COLO829 (cell line): ENCODE measurements at regions not wholly inside any gene's neighbourhood (a gene's known extent, or its start where the extent isn't known, plus 50 kb on each side); places are given as distances from the start of the nearest gene placed in this dataset.
"Not testable (repeated sequence)": the region's sequence is repeated elsewhere in the genome, so short reads cannot be mapped to it uniquely, and the experiment has no call there.

Experiments used
- DNase-seq: peaks from one replicate; pipeline ENCODE4 v3.0.0; 2012; ENCODE audit warnings: low spot score

DNA sequence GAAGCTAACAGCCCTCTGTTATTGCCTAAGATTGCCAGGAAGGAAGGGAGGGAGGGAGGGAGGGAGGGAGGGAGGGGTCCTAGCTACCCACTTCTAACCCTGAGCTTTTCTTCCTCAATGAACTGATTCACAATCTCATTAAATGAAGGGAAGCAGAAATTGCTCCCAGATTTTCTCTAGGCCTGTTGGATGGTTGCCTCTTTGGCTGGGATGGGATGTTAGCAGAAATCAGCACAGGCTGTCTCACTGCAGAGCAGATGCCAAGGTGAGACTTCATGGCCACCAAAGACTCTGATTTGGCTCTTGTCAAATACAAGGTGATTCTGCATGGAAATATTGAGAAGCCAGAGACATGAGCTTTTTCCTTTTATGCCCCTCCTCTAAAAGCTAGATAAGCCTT lies 578.6 kb downstream of the ACTL7B start:
- DNase-seq: no peak

DNA sequence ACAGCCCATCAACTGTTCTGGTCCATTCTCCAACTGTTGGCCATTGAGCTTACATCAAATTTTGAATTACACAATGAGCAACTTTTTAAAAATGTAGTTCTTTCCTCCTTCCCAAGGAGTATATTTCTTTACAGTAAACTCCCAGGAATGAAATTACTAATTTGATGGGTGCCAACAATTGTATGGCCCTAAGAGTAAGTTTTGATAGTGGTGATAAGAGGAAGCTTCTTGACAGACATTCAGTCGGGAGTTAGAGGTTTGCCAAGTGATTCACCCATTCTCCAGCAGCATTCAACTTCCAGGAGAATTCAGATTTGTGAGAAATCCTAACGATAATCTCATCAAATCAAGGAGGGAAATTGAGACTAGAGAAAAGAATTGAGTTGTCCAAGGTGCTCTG lies 579.9 kb downstream of the ACTL7B start:
- DNase-seq: no peak

DNA sequence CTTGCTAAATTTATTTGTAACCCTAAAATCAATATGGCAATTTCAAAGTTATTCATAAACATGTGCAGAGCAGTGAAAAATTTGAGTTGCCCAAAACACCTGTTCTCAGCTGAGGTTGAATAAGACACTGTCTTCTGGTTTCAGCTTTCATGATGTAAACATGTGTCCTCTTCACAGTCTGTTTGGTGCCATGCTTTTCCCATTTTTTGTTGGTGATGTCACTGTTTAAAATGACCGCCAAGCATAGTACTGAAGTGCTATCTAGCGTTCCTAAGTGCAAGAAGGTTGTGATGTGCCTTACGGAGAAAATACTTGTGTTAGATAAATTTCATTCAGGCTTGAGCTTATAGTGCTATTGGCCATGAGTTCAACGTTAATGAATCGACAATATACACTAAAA lies 580.8 kb downstream of the ACTL7B start:
- DNase-seq: no peak

DNA sequence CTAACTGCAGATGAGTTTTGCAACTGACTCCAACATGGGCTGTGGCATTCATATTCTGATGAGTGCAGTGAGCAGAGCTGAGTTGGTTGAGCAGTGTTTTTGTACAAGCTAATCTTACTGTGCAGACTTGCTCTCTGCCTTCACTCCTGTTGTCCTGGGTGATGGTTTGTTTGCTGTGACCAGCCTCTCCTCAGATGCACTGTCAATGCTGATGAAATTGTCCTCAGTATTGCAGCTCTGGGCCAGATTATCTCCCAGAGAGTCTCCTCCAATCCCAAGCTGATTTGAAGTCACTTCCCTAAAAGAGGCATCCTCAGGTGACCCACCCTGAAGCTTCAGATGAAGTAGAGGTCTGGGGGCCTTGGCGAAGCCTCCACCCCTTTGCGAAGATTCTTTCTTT lies 581.8 kb downstream of the ACTL7B start:
- no peak for DNase-seq

DNA sequence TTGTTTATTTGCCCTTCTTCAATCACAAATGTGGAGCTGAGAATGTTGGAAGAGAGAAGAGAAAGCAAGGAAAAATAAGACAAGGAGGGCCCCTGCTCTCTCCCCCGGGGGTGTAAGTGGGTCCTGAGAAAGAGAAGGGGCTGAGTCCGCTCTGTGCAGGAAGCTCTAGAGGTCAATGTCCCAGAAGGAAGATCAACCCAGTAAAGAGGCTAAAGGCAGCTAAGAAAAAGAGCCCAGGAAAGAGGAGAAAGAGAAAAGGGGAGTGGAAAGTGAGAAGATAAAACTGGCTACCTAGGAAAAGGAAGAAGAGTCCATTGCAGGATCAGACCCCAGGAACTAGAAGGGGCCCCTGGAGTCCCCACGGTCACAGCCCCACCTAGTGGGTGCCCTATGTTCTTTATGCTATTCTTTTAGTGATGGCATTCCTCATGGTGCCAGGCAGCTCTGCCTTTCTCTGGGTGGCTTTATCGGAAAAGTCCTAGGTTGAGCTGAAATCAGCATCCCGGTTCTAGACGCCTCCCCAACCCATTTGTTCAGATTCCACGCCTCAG lies 583.4 kb downstream of the ACTL7B start:
- peak; percentile 85 for DNase-seq

DNA sequence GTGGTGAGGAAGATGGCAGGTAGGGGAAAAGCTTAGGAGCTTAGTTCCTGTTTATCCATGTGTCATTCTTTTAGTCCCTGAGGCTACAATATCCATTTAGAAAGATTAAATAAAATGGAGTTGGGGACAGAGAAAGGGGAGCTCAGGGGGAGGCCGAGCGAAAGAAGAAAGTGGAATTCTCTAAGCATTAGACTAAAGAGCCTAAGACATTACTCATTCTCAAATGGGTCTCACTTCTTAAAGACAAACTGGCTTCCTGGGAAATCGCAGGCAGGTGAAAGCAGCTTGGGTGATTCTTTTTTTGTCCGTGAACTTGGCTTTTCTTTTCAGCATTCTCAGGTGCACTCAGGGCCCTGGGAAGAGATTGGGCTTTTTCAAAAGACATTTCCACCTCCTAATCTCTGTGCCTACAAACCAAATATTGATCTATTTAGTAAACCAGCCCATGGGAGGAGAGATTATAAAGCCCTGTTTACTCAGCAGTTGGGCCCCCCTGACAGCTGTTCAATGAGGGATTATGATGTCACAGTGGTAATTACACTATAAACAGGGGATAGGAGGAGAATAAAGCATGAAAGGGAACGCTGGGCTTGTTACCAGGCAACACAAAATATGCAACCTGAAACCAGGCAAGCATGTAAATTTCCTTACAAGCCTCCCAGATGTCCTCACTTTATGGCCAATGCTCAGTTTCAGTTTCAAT lies 584.0 kb downstream of the ACTL7B start:
- peak; percentile 69 for DNase-seq

DNA sequence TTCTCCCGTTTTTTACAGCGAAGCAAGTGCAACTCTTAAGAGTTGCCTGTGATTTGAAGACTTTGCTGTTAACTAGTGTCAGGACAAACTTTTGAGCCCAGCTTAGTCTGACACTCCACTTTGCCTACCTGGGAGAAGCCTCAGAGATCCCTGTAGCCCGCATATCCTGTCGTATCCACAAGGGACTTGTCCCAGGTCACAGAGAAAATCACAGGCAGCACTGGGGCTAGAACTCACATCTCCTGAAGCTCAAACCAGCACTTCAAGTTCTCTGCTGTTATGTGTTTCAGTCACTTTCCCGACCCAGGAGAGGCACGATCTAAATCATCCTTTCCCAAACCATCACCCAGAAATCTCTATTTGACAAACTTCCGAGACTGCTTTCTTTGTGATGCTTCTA lies 584.5 kb downstream of the ACTL7B start:
- no peak for DNase-seq

DNA sequence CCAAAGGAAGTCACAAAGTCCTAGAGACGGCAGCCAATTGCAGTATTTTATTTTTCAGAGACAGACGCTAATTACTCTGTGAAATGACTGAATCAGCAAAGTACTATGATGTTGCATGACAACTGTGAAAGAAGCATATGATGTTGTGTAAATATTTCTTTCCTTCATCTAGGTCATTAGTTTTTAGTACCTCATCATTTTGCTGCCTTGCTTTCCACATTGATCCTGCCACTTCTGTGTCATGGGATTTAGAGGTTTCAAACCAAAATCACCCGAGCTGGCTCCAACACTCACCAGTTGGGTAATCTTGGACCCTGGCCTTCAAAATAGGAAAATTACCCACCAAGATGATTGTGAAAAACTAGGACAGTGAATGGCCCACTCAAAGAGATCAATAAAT lies 585.2 kb downstream of the ACTL7B start:
- DNase-seq: no peak

DNA sequence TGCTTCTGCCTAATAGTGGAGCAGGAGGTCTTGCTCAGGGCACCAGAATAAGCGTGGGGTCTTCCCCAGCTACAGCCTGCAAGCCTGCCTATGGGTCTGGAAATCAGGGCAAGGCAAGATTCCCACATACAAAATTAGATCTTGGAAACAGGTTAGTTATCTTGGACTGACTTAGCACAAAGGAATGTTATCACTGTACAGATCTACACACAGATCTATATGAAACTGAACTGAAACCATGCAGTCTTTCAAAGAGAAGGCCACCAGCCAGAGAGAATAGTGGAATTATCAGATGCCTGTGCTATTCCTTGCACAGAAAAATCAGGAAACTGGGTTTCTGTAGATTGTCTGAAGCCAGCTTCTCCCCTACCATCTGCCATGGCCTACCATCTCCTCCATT lies 585.7 kb downstream of the ACTL7B start:
- no peak for DNase-seq

DNA sequence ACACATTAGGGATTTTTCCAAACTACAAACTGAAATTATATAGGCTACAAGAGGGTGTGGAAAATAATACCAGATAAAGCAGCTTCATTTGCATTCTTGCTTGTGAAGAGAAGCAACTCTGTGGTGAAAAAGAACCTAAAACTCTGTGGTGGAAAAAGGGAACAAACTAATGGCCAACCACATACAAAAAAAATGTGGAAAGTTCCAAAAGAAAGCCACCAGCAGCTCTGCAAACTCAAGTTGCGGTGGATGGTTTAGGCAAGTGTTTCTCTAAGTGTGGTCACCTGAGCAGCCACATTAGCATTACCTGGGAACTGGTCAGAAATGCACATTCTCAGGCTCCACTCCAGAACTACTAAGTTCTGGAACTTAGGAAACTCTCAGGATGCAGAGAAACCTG lies 586.4 kb downstream of the ACTL7B start:
- no peak for DNase-seq

DNA sequence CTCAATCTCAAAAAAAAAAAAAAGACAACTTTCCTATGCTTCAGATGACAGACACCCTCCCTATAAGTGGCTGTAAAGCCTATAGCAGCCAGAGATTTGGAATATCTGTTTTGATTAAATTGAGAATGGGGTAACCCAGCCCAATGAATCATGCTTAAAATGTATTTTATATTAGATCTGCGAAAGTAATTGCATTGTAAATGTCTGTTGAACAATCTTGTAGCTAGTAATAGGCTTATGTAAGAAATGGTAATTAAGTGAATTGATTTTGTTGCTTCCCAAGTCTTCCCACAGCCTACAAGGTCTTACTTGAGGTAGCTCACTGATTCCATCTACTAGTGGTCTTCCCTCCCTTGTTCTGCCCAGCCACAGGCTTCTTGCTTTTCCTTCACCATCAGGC lies 590.7 kb downstream of the ACTL7B start:
- no peak for DNase-seq

DNA sequence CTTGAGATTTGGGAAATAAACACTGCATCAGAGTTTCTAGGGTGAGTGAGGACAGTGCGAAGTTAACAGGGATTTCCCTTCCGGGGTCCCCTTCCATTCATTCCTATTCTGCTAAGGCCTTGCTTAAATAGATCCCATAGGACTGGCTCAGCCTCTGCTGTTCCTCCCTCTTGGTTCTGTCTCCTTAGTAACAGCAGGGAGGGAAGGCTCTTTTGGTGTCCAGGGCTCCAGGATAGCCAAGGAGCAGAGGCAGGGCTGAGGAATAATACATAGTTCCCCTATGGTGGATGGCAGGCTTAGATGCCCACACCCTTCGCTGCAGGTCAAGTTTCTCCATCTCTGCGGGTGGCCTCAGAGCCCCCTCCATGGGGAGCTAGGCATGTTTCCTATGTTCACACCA lies 591.7 kb downstream of the ACTL7B start:
- DNase-seq: no peak

DNA sequence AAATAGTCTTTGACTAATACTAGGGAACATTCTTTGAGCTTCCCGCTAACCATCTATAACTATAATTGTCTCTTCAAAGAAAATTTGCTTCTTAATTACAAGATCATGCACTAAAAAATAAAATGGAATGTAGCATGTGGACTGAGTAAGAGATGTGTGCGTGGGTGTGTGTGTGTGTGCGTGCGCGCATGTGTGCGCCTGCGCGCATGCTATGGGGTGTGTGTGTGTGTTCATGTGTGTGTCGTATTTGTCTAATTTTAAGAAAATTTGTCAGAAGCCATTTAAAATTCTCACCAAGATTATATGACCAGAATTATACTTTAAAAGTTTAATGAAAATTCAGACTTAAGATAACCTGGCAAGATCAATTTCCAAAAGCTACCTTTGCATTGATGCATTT lies 593.0 kb downstream of the ACTL7B start:
- DNase-seq: no peak

DNA sequence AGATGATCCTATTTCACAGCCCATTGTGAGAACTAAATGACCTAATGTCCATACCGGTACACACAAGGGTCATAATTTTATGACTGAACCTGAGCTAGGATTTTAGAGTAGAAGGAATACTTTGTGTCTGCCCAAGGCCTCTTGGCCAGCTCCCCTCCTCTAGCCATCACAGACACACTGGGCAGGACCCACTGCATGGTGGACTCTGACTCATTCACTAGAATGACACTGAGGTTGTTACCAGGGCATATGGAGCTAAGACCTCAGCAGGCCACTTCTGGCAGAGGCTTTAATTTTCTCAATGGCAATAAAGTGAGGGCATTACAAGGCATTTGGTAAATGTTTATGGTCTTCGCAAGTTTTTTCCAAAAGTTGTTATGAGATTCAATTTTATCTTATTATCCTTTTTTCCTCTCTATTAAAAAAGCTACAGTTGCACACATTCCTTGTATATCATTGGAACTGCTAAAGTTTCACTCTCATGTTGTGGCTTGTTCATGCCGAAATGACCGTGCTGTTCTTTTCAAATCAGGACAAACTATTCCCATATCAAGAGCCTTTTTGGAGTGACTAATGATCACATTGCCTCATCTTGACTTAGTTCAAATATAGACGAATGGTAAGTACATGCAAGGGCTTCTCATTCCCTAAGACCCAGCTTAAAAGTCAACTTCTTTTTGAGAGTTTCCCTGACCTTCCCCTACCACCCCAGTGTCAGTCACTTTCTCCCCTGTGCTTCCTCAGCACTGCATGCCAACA lies 595.7 kb downstream of the ACTL7B start:
- DNase-seq: no peak

DNA sequence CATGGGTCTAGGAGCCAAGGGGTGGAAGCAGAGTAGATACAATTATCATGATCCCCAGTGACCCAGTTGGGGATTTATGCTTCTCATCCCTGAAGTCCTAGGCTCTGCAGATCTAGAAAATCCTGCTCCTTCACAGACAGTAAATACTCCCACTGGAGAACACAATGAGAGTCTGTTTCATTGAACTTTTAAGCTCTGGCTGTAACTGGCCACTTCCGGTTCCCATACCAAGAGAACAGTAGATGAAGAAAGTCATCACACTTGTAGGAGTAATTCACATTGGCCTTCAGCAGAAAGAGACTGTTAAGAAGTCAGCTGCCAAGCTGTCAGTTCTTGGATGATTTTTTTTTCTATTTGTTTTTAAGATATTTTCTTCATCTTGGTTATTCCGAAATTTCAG lies 597.1 kb downstream of the ACTL7B start:
- DNase-seq: peak; percentile 96

DNA sequence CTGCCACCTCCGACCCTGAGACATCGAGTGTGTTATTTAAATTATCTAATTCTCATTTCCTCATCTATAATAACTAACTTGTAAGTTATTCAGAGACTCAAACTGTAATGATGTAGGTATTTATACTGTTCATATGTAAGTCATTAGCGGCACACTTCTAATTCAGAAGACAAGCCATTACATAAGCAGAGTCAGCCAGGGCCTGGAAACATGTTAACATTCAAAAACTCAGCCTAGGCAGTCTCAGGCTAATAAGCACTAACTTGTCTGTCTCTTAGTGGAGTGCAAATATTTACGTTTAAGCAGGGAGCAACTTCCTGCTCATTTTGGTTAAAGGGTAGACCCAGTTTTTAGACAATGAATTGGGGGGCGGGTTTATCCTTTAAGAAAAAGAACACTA lies 598.4 kb downstream of the ACTL7B start:
- no peak for DNase-seq

DNA sequence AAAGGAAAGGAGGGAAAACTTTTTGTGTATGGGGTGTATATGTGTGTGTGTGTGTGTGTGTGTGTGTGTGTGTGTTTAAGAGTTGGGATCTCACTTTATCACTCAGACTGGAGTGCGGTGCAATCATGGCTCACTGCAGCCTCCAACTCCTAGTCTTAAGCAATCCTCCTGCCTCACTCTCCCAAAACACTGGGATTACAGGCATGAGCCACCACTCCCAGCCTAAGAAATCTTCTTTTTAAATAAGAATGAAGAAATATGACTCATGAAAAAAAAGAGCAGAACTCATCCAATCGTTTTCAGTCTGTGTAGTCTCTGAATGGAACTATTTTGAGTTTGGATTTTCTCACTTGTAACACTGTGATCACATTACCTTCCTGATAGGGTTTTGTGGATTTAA lies 601.5 kb downstream of the ACTL7B start:
- DNase-seq: no peak

DNA sequence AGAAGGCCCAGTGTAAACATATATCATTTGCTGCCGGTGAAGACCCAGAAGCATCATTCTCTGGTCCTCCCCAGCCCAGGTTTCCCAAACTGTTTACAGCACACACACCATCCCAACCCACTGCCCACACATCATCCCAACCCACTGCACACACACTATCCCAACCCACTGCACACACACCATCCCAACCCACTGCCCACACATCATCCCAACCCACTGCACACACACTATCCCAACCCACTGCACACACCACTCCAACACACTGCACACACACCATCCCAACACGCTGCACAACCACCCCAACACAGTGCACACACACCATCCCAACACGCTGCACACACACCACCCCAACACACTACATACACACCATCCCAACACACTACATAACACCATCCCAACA lies 608.4 kb downstream of the ACTL7B start:
- DNase-seq: not testable (repeated sequence)

DNA sequence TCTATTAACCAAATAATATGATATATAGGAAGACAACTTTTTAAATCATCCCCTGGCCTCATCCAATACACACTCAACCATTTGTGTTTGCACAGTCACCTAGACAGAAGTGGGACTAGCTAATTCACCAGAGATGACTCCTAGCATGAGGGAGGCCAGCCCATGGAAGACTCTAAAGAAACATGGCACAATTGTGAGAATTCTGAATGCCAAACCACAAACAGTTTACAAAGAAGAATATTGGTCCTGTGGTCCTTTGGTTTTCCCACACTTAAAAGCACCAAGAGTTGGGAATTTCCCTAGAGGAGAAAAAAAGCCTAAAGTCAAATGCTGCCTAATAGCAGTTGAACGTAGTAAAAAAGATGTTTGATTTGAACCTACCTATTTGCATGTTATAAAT lies 609.9 kb downstream of the ACTL7B start:
- no peak for DNase-seq

DNA sequence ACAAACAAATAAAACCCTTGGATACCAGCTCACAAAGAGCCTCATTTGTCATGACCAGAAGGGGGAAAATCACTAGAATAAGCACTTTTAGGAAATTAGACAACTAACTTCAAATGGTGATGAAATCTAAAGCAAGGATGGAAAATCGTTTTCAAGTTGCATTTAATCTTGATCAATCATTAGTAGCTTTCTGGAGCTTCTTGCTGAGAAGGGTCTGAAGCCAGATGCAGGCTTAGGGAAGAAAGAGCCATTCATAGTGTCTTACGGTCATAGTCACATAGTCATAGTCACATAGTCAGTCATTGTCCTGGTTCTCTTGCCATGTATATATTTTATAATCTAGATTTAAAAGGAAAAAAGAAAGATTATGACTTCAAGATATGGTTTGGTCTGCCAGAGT lies 610.5 kb downstream of the ACTL7B start:
- peak; percentile 62 for DNase-seq

DNA sequence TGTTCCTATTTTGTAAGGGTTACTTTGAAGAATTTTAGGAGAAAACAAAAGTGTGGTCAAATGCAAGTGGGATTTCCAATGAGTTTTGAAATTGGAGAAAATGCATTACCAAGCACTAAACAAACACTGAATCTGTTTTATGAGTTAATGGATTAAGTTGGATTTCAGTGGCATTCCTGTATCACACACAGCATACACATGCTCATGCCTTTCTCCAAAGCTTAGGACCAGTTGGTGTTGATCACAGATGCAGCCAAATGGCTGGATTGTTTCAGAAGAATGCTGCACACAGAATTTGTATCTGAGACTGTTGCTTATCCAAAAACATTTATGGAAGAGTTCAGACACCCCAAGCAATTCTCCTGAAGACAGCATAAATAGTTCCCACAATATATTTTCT lies 611.1 kb downstream of the ACTL7B start:
- DNase-seq: no peak

DNA sequence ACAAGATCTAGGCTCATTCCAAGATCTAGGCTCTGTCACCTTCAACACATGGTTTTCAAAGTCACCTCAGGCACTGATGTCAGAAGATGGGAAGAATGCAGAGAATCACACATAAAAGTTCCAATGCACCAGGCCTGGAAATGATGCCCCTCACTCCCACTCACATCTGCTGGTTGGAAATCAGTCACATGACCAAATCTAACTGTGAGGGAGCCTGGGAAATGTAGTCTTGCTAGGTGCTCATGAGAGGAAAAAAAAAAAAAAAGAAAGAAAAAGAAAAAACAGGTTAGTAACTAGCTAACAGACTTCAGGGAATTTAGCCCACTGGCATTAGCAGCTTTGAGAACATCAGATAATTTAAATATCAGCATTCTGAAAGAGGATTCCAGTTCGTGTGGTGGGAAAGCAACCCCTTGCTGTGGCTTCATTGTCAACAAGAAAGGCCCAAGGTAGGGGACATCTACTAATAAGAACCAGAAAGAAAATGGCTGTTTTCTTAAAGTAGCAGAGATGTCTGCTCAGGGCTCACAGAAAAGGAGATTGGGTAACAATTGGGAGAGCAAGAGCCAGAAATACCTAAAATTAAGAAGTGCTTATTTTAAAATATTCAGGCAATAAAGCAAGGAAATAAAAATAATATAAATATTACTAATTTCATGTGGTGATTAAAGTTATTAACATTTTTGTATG lies 614.3 kb downstream of the ACTL7B start:
- no peak for DNase-seq

DNA sequence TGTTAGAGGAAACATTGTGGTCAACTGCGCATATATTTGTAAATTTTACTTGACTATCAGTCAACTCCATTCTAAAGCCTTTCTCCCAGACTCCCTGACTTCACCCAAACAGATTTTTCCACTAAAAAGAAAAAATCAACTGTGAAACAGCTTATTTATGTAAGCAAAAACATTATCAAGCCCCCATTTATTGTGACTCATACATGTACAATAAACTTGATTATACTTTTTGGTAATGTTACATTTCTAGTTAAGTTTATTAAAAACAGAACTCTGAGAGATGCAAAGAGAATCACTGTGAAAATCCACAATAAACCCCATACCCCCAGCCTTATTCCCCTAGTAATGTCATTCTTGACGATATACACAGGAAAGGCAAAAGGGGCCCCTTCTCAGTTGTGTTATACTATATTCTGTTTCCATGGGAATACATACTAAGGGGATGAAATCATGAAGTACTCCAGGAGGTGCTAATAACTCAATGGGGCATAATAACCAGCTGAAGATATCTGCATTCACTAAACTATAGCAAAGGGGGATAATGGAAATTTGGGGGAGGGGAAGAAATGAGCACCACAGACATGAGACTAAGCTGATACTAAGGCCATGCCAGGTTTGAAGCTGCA lies 616.0 kb downstream of the ACTL7B start:
- no peak for DNase-seq
